Smooth muscle cell (in vitro differentiated cells): ENCODE measurements at regions not wholly inside any gene's neighbourhood (a gene's known extent, or its start where the extent isn't known, plus 50 kb on each side); places are given as distances from the start of the nearest gene placed in this dataset.
A peak's percentile ranks its signal among the peaks of the same experiment; 100 is the strongest.

Source experiments
- DNase-seq: peaks from one replicate; lab custom pipeline; 2025; ENCODE audit not compliant: unreplicated experiment; lab: John Stamatoyannopoulos, UW
- H2AFZ ChIP-seq: fragments of 200-600 bp; sonication (generic); 2 replicates; pipeline ENCODE4 v1.6.0; 2016; ENCODE audit warnings: antibody characterized with exemption, low read depth, mild to moderate bottlenecking
- H3F3A ChIP-seq: fragments of 200-600 bp; sonication (generic); 2 replicates; pipeline ENCODE4 v1.6.0; 2017; ENCODE audit warnings: antibody characterized with exemption, low read depth
- H3K27ac ChIP-seq: fragments of 200-600 bp; sonication (generic); 2 replicates; pipeline ENCODE4 v1.5.1; 2016; ENCODE audit warnings: low read depth, mild to moderate bottlenecking
- H3K27me3 ChIP-seq: fragments of 200-600 bp; sonication (generic); 2 replicates; pipeline ENCODE4 v1.6.1; 2016; ENCODE audit warnings: low read depth, mild to moderate bottlenecking
- H3K36me3 ChIP-seq: fragments of 200-600 bp; sonication (generic); 2 replicates; pipeline ENCODE4 v1.5.1; 2016; ENCODE audit warnings: low read depth
- H3K4me1 ChIP-seq: fragments of 200-600 bp; sonication (generic); 2 replicates; pipeline ENCODE4 v1.5.1; 2016; ENCODE audit warnings: low read depth
- H3K4me2 ChIP-seq: fragments of 200-600 bp; sonication (generic); 2 replicates; pipeline ENCODE4 v1.6.0; 2016; ENCODE audit warnings: mild to moderate bottlenecking
- H3K4me3 ChIP-seq: fragments of 200-600 bp; sonication (generic); 2 replicates; pipeline ENCODE4 v1.5.1; 2016; ENCODE audit warnings: mild to moderate bottlenecking
- H3K79me2 ChIP-seq: fragments of 200-600 bp; sonication (generic); 2 replicates; pipeline ENCODE4 v1.6.0; 2016; ENCODE audit warnings: low read depth, mild to moderate bottlenecking
- H3K9ac ChIP-seq: fragments of 200-600 bp; sonication (generic); 2 replicates; pipeline ENCODE4 v1.6.0; 2016; ENCODE audit warnings: low read depth
- H3K9me3 ChIP-seq: fragments of 200-600 bp; sonication (generic); replicated peaks from 2 replicates; pipeline ENCODE4 v1.5.1; 2016; ENCODE audit warnings: low read depth
- H4K20me1 ChIP-seq: fragments of 200-600 bp; sonication (generic); 2 replicates; pipeline ENCODE4 v1.6.0; 2016; ENCODE audit warnings: low read depth
- WGBS: methylation state at CpG from one replicate; pipeline ENCODE4 v1.1.7; 2016; ENCODE audit warnings: low lambda C conversion rate; 5-methylcytosine and 5-hydroxymethylcytosine counted together
- TF ChIP-seq, protein P1 (sequence below): fragments of 200-600 bp; sonication (generic); IDR thresholded peaks from 2 replicates; pipeline ENCODE4 v1.5.1; 2017; ENCODE audit warnings: borderline replicate concordance, mild to moderate bottlenecking, antibody characterized with exemption; ENCODE audit not compliant: insufficient read depth, poor library complexity, severe bottlenecking

DNA sequence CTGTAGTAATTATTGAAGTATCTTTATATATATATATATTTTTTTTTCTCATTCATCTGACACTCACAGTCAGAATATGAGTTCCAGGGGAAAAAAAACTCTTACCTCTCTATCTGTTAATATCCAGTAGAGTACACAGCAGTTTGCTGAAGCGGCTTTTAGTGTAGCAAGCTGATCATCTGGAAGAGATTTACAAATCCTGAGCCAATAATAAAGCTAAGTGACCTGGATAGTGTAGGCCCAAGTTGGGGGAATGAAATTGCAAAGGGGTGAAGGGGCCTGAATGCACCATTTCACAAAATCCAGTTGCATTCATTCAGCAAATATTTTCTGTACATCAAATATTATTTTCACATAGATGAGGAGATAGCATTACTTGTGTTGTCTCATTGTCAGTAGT lies 234.6 kb upstream of the FLRT2 start:
- H4K20me1 ChIP-seq = no peaks in the 10 kb centered on the region
- no peak overlapping the region for H3K27ac ChIP-seq
- H2AFZ ChIP-seq = no peak overlapping the region
- 41% methylated on average over 1 of the region's 1 CpG for WGBS
- TF ChIP-seq, protein P1, sequence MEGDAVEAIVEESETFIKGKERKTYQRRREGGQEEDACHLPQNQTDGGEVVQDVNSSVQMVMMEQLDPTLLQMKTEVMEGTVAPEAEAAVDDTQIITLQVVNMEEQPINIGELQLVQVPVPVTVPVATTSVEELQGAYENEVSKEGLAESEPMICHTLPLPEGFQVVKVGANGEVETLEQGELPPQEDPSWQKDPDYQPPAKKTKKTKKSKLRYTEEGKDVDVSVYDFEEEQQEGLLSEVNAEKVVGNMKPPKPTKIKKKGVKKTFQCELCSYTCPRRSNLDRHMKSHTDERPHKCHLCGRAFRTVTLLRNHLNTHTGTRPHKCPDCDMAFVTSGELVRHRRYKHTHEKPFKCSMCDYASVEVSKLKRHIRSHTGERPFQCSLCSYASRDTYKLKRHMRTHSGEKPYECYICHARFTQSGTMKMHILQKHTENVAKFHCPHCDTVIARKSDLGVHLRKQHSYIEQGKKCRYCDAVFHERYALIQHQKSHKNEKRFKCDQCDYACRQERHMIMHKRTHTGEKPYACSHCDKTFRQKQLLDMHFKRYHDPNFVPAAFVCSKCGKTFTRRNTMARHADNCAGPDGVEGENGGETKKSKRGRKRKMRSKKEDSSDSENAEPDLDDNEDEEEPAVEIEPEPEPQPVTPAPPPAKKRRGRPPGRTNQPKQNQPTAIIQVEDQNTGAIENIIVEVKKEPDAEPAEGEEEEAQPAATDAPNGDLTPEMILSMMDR = no peak
- no peaks in the 10 kb centered on the region for H3K4me1 ChIP-seq
- H3K9ac ChIP-seq = no peak overlapping the region
- no peak for DNase-seq
- no peaks in the 10 kb centered on the region for H3K79me2 ChIP-seq
- no peaks in the 10 kb centered on the region for H3K9me3 ChIP-seq
- H3K4me3 ChIP-seq = no peak overlapping the region
- H3K4me2 ChIP-seq = no peak overlapping the region
- H3F3A ChIP-seq = peaks cover 15% of the 10 kb centered on the region
- no peaks in the 10 kb centered on the region for H3K27me3 ChIP-seq
- H3K36me3 ChIP-seq = no peaks in the 10 kb centered on the region

DNA sequence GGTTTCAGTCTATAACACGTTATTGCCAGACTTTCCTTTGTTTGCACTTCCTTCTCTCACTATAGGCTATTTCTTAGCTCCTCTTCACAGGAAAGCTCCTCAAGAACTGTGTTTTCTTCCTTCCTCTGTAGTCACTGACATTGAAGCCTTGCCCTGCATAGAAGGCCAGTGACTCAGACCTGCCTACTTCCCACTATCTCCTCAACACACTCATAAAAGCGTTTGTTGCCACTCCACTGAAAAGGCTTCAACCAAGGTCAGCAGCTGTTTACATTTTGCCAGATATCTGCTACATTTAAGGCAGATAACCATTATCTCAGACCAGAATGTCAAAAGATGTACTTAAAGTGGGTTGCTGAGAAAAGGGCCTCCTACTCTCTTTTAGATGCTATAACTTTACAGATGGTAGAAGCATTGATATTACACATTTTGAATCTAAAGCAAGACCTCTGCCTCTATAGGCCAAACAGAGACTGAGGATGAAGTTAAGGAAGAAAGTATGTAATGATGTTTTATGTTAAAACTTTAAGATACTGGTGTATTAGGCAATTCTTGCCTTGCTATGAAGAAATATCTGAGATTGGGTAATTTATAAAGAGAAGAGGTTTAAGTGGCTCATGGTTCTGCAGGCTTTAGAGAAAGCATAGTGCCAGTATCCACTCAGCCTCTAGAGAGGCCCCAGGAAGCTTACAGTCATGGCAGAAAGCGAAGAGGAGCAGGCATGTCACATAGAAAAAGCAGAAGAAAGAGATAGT lies 233.3 kb upstream of the FLRT2 start:
- no peaks in the 10 kb centered on the region for H3K27me3 ChIP-seq
- peak overlapping the region; percentile 64 for H3K27ac ChIP-seq
- no peak overlapping the region for H3K4me3 ChIP-seq
- no peak for DNase-seq
- H2AFZ ChIP-seq = no peak overlapping the region
- TF ChIP-seq, protein P1 = no peak
- no peak overlapping the region for H3K9ac ChIP-seq
- no peaks in the 10 kb centered on the region for H3K36me3 ChIP-seq
- no peaks in the 10 kb centered on the region for H3K9me3 ChIP-seq
- no peaks in the 10 kb centered on the region for H3K4me1 ChIP-seq
- H4K20me1 ChIP-seq = no peaks in the 10 kb centered on the region
- 15% methylated on average over 3 of the region's 3 CpGs for WGBS
- peaks cover 15% of the 10 kb centered on the region for H3F3A ChIP-seq
- peak overlapping the region; percentile 32 for H3K4me2 ChIP-seq
- H3K79me2 ChIP-seq = no peaks in the 10 kb centered on the region

DNA sequence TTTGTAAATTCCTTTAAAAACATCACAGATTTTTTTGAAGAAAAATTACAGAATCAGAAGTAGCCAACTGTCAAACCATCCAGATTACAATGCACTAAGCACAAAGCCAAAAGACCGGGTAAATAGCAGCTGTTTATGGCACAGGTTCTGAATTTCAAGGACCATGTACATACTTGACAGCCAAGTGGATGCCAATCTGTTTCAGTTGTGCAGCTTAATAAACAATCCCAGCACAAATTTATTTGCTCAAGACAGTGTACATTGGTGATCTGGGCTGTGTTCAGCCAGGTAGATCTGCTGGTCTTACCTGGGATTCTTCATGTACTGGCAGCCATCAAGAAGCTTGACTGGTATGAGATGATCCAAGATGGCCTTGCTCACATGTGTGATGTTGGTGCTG lies 229.8 kb upstream of the FLRT2 start:
- WGBS = 97% methylated on average over 1 of the region's 1 CpG
- peaks cover 12% of the 10 kb centered on the region for H3F3A ChIP-seq
- TF ChIP-seq, protein P1 = no peak

DNA sequence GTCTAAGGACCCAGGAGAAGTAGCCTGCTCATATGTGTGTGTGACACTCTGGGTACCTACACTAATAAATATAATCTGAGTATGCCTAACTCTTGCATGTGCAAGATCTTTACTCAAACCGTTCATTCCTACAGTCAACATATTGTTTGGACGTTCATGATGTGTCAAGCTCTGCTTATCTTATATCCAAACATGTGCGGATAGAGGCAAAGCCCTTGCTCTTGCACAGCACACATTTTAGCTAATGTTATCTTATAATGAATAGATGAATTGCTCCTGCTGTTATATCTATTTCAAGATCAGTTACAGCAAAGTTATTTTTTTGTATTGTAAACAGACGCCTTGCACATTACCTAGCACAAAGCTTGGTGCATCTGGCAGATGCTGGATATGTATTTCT lies 228.4 kb upstream of the FLRT2 start:
- H3K36me3 ChIP-seq = no peaks in the 10 kb centered on the region
- TF ChIP-seq, protein P1 = no peak
- no peak for DNase-seq
- no peak overlapping the region for H2AFZ ChIP-seq
- H4K20me1 ChIP-seq = no peaks in the 10 kb centered on the region
- H3K4me1 ChIP-seq = no peaks in the 10 kb centered on the region
- no peaks in the 10 kb centered on the region for H3K27me3 ChIP-seq
- H3K4me3 ChIP-seq = no peak overlapping the region
- H3K9me3 ChIP-seq = no peaks in the 10 kb centered on the region
- 29% methylated on average over 4 of the region's 4 CpGs for WGBS
- no peak overlapping the region for H3K4me2 ChIP-seq
- H3K79me2 ChIP-seq = no peaks in the 10 kb centered on the region
- H3K27ac ChIP-seq = no peak overlapping the region
- H3K9ac ChIP-seq = no peak overlapping the region
- peaks cover 8% of the 10 kb centered on the region for H3F3A ChIP-seq

More for the DNA sequence above, 229.8 kb upstream of the FLRT2 start:
- no peak overlapping the region for H3K4me2 ChIP-seq
- H3K9ac ChIP-seq = no peak overlapping the region
- H3K79me2 ChIP-seq = no peaks in the 10 kb centered on the region
- H4K20me1 ChIP-seq = no peaks in the 10 kb centered on the region
- H2AFZ ChIP-seq = no peak overlapping the region
- no peaks in the 10 kb centered on the region for H3K4me1 ChIP-seq
- no peak overlapping the region for H3K4me3 ChIP-seq
- no peaks in the 10 kb centered on the region for H3K27me3 ChIP-seq
- H3K36me3 ChIP-seq = no peaks in the 10 kb centered on the region
- H3K27ac ChIP-seq = no peak overlapping the region
- DNase-seq = no peak
- H3K9me3 ChIP-seq = no peaks in the 10 kb centered on the region
